ENCODE measurements at regions not wholly inside any gene's neighbourhood (a gene's known extent, or its start where the extent isn't known, plus 50 kb on each side); places are given as distances from the start of the nearest gene placed in this dataset.

DNA sequence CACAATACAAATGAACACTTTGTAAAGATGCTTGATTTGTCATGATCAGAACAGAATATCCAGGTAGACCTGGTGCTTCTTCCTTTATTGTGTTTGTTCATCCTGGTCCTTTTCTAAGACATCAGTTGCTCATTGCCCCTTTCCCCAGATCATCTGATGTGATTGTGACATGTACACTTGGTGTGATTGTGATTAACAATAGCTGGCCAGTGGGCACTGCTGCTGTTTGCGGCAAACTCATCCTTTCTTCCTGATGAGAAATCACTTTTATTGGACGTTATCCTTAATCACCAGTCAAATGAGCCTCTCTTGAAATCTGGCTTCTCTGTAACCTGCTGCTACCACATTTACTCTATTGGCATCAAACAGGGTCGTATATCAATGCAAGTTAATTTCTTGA is 135.1 kb downstream of the PCDH7 start:
- TF ChIP-seq CTCF (IDR thresholded peaks at IDR 0.05 in 4 of 5, conservative IDR thresholded peaks at IDR 0.05 in 1 of 5) (no peak), POLR2A (IDR thresholded peaks at IDR 0.05) (no peak)
